HepG2 (cell line): ENCODE measurements at regions not wholly inside any gene's neighbourhood (a gene's known extent, or its start where the extent isn't known, plus 50 kb on each side); places are given as distances from the start of the nearest gene placed in this dataset.

Experiments
- ATAC-seq: fragments of 200-7000 bp; cut with Tn5 transposase; 3 replicates; pipeline ENCODE4 v1.9.1; 2020; ENCODE audit warnings: mild to moderate bottlenecking, moderate library complexity
- BruUV-seq: library from RNA; stranded (reverse); fragments of 400-500 nt; replicated peaks from 2 replicates; lab custom pipeline; 2021; lab: Mats Ljungman, UMichigan
- CTCF ChIA-PET: fragments of 300-600 bp; formaldehyde crosslinking; extraction: SDS; loops from one replicate; lab custom pipeline; 2021; ENCODE audit warnings: low total read pairs, inconsistent platforms, low intra/inter-chr PET ratio; lab: Yijun Ruan, JAX
- POLR2A ChIA-PET: fragments of 350-600 bp; sonication (Branson Sonifier 250); formaldehyde crosslinking; loops from one replicate; lab custom pipeline; 2020; ENCODE audit warnings: antibody characterized with exemption, inconsistent platforms; lab: Yijun Ruan, JAX
- DNase-seq: peaks from one replicate; pipeline ENCODE4 v3.0.0-alpha.2; 2015; ENCODE audit warnings: low spot score
- FAIRE-seq: peaks from 3 replicates; lab custom pipeline; 2011; peaks lifted over from hg19 to GRCh38; lab: Jason Lieb, UNC
- H2AFZ ChIP-seq: one replicate; pipeline ENCODE4 v1.6.1; 2011; ENCODE audit warnings: low read length, inconsistent platforms
- H3K27ac ChIP-seq: fragments of 300-600 bp; 3 replicates; pipeline ENCODE4 v1.8.0; 2011; ENCODE audit warnings: mixed run types, mild to moderate bottlenecking, mixed read lengths, low read length, inconsistent platforms; ENCODE audit not compliant: insufficient read depth; ENCODE audit errors: extremely low read length
- H3K27me3 ChIP-seq, 2 experiments: fragments of 200-600 bp in 1 of 2; 2 replicates in 1 of 2; 3 replicates in 1 of 2; pipeline versions ENCODE4 v1.6.0 to v1.8.0; 2011; ENCODE audit warnings: low read length in 2 of 2, mild to moderate bottlenecking in 2 of 2, moderate library complexity in 2 of 2, inconsistent platforms in 1 of 2; ENCODE audit not compliant: insufficient read depth in 2 of 2, control insufficient read depth in 1 of 2
- H3K36me3 ChIP-seq, 2 experiments: fragments of 200-600 bp in 1 of 2; replicated peaks in 1 of 2; 2 replicates in 1 of 2; 3 replicates in 1 of 2; pipeline versions ENCODE4 v1.5.1 to v1.8.0; 2011; ENCODE audit warnings: low read length in 2 of 2, inconsistent platforms in 1 of 2; ENCODE audit not compliant: insufficient read depth in 2 of 2, control insufficient read depth in 1 of 2
- H3K4me1 ChIP-seq: 2 replicates; pipeline ENCODE4 v1.5.1; 2012; ENCODE audit warnings: low read length, inconsistent platforms; ENCODE audit not compliant: insufficient read depth
- H3K4me2 ChIP-seq: 2 replicates; pipeline ENCODE4 v1.6.0; 2011; ENCODE audit warnings: low read depth, low read length, inconsistent platforms
- H3K4me3 ChIP-seq, 3 experiments: fragments of 200-600 bp in 1 of 3; sonication (generic), shearing (Covaris generic) in 1 of 3; replicated peaks in 1 of 3; 2 replicates each; pipeline ENCODE4 v1.5.1; 2011 to 2016; ENCODE audit warnings: low read length in 3 of 3, inconsistent platforms in 2 of 3, low read depth in 2 of 3, mild to moderate bottlenecking in 2 of 3, control low read depth in 1 of 3, mixed read lengths in 1 of 3; ENCODE audit not compliant: insufficient read depth in 1 of 3
- H3K79me2 ChIP-seq: one replicate; pipeline ENCODE4 v1.6.1; 2011; ENCODE audit warnings: low read length, inconsistent platforms; ENCODE audit not compliant: insufficient read depth
- H3K9ac ChIP-seq: 2 replicates; pipeline ENCODE4 v1.6.0; 2011; ENCODE audit warnings: mild to moderate bottlenecking, low read depth, low read length, inconsistent platforms; ENCODE audit not compliant: insufficient read depth
- H3K9me3 ChIP-seq: 2 replicates; pipeline ENCODE4 v1.5.1; 2012; ENCODE audit warnings: mild to moderate bottlenecking, low read length
- H4K20me1 ChIP-seq: 2 replicates; pipeline ENCODE4 v1.6.0; 2011; ENCODE audit warnings: inconsistent platforms, mild to moderate bottlenecking, low read length, moderate library complexity; ENCODE audit not compliant: insufficient read depth
- HNRNPK ChIP-seq: fragments of 200-400 bp; formaldehyde crosslinking; IDR thresholded peaks from 2 replicates; pipeline ENCODE4 v1.6.1; 2018; ENCODE audit warnings: low read length, low read depth, moderate library complexity, mild to moderate bottlenecking; ENCODE audit not compliant: poor library complexity, severe bottlenecking
- MEF2D ChIP-seq: sonication (generic); formaldehyde crosslinking; IDR thresholded peaks from 2 replicates; pipeline ENCODE4 v1.5.1; 2020; ENCODE audit warnings: mild to moderate bottlenecking, missing genetic modification reagents
- NFATC3 ChIP-seq: sonication (generic); formaldehyde crosslinking; IDR thresholded peaks from 2 replicates; pipeline ENCODE4 v1.5.1; 2020; ENCODE audit warnings: mild to moderate bottlenecking, missing genetic modification reagents
- NFE2L1 ChIP-seq: sonication (generic); formaldehyde crosslinking; IDR thresholded peaks from 2 replicates; pipeline ENCODE4 v1.4.0; 2020; ENCODE audit warnings: missing genetic modification reagents, mild to moderate bottlenecking, borderline replicate concordance
- NFIC ChIP-seq: IDR thresholded peaks from 2 replicates; pipeline ENCODE4 v1.6.1; 2012; ENCODE audit warnings: mild to moderate bottlenecking, low read length, inconsistent platforms
- NKX3-1 ChIP-seq: sonication (generic); formaldehyde crosslinking; IDR thresholded peaks from 2 replicates; pipeline ENCODE4 v1.5.0; 2020; ENCODE audit warnings: missing genetic modification reagents
- RFX5 ChIP-seq: IDR thresholded peaks from 2 replicates; pipeline ENCODE4 v1.6.1; 2011; ENCODE audit warnings: low read depth, low read length, improper control_type of control experiment
- SNAI1 ChIP-seq: sonication (generic); formaldehyde crosslinking; IDR thresholded peaks from 2 replicates; pipeline ENCODE4 v1.5.0; 2020; ENCODE audit warnings: mild to moderate bottlenecking, missing genetic modification reagents, borderline replicate concordance
- TCF7L2 ChIP-seq: IDR thresholded peaks from 2 replicates; pipeline ENCODE4 v1.6.1; 2011; ENCODE audit warnings: mild to moderate bottlenecking, low read depth, low read length, moderate library complexity
- TOE1 ChIP-seq: sonication (generic); formaldehyde crosslinking; IDR thresholded peaks from 2 replicates; pipeline ENCODE4 v1.4.0; 2020; ENCODE audit warnings: mild to moderate bottlenecking, missing genetic modification reagents
- ZNF160 ChIP-seq: sonication (generic); formaldehyde crosslinking; IDR thresholded peaks from 2 replicates; pipeline ENCODE4 v1.8.0; 2022; ENCODE audit warnings: mild to moderate bottlenecking, inconsistent platforms, missing genetic modification reagents
- ZNF235 ChIP-seq: sonication (generic); formaldehyde crosslinking; IDR thresholded peaks from 2 replicates; pipeline ENCODE4 v1.8.1; 2023; ENCODE audit warnings: mild to moderate bottlenecking, missing genetic modification reagents, borderline replicate concordance
- ZNF3 ChIP-seq: IDR thresholded peaks from 2 replicates; pipeline ENCODE4 v1.7.0; 2017; ENCODE audit warnings: inconsistent platforms
- ZNF350 ChIP-seq: sonication (generic); formaldehyde crosslinking; IDR thresholded peaks from 2 replicates; pipeline ENCODE4 v1.4.0; 2020; ENCODE audit warnings: mild to moderate bottlenecking, low read depth, missing genetic modification reagents, borderline replicate concordance
- ZNF432 ChIP-seq: sonication (generic); formaldehyde crosslinking; IDR thresholded peaks from 2 replicates; pipeline ENCODE4 v1.5.0; 2020; ENCODE audit warnings: missing genetic modification reagents, mild to moderate bottlenecking, borderline replicate concordance
- WGBS: methylation state at CpG from one replicate; pipeline ENCODE4 v1.1.6; 2017; ENCODE audit warnings: low lambda C conversion rate; 5-methylcytosine and 5-hydroxymethylcytosine counted together
- in situ Hi-C: cut with HindIII; loops from 2 replicates; pipeline ENCODE4 v1.10.0; 2017; ENCODE audit warnings: low pct_unique_long_range_greater_than_20kb; ENCODE audit not compliant: extremely low pct_ligation_motif_present
- intact Hi-C: fragments of 100-400 bp; cut with micrococcal nuclease; formaldehyde crosslinking; loops from one replicate; pipeline ENCODE4 v1.10.0; 2022; ENCODE audit not compliant: unreplicated experiment
- TF ChIP-seq, protein P1 (sequence below): sonication (generic); formaldehyde crosslinking; IDR thresholded peaks from 2 replicates; pipeline ENCODE4 v1.5.0; 2020; ENCODE audit warnings: missing genetic modification reagents
- TF ChIP-seq, protein P2 (sequence below): sonication (generic); formaldehyde crosslinking; conservative IDR thresholded peaks from 2 replicates; pipeline ENCODE4 v1.8.0; 2022; ENCODE audit warnings: low read depth, missing genetic modification reagents
- TF ChIP-seq, protein P3 (sequence below): sonication (generic); formaldehyde crosslinking; conservative IDR thresholded peaks from 2 replicates; pipeline ENCODE4 v1.5.0; 2020; ENCODE audit warnings: missing genetic modification reagents

DNA sequence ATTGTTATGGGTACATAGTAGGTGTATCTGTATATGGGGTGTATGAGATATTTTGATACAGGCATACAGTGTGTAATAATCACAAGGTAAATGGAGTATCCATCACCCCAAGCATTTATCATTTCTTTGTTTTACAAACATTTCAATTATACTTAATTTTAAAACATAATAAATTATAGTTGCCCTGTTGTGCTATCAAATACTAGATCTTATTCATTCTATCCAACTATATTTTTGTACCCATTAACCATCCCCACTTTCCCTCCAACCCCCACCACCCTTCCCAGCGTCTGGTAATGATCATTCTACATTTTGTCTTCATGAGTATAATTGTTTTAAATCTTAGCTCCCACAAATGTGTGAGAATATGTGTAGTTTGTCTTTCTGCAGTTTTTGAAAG lies 302.6 kb downstream of the FOXG1 start:
- H3K9ac ChIP-seq, result no peak overlapping the region
- in situ Hi-C loops (no loop called here), intact Hi-C loops (no loop called here)
- no peak overlapping the region for H3K4me3 ChIP-seq
- no peaks in the 10 kb centered on the region for H4K20me1 ChIP-seq
- DNase-seq (no peak), ATAC-seq (no peak), FAIRE-seq (no peak)
- ChIA-PET POLR2A (no interaction called here), CTCF (no interaction called here)
- H3K27ac ChIP-seq, result no peak overlapping the region
- no TSS peak for BruUV-seq
- no peak for TF ChIP-seq ZNF235 (CRISPR knock-in tag)
- TF ChIP-seq ZNF3 (CRISPR knock-in tag), result no peak
- TF ChIP-seq HNRNPK, result peak; percentile 91
- no peak for TF ChIP-seq MEF2D (CRISPR knock-in tag)
- TF ChIP-seq ZNF160, result no peak
- TF ChIP-seq, protein P1, sequence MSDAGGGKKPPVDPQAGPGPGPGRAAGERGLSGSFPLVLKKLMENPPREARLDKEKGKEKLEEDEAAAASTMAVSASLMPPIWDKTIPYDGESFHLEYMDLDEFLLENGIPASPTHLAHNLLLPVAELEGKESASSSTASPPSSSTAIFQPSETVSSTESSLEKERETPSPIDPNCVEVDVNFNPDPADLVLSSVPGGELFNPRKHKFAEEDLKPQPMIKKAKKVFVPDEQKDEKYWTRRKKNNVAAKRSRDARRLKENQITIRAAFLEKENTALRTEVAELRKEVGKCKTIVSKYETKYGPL (CRISPR knock-in tag), result no peak
- no peak overlapping the region for H2AFZ ChIP-seq
- no peaks in the 10 kb centered on the region for H3K4me1 ChIP-seq
- H3K36me3 ChIP-seq, result no peaks in the 10 kb centered on the region
- H3K27me3 ChIP-seq, result no peaks in the 10 kb centered on the region
- H3K4me2 ChIP-seq, result no peak overlapping the region
- WGBS, result 1% methylated on average over 1 of the region's 1 CpG
- H3K9me3 ChIP-seq, result peaks cover 81% of the 10 kb centered on the region
- H3K79me2 ChIP-seq, result no peaks in the 10 kb centered on the region

DNA sequence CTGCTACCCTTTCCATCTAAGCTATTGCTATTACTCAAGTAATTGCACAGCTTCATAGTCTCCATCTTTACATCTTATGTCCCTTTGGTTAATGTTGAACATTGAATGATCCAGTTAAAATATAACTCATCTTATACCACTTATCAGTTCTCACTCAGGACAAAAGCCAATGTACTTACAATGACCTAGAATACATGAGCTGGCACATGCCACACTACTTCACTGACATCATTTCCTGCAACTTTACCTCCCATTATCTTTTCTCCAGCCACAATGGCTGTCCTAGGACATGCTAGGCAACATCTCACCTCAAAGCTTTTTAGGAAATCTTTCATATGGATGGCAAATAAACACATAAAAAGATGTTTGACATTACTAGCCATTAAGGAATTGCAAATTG lies 309.2 kb downstream of the FOXG1 start:
- in situ Hi-C loops, result no loop called here
- Histone ChIP-seq H3K4me3 (no peak overlapping the region), H3K27ac (no peak overlapping the region), H3K27me3 (no peaks in the 10 kb centered on the region), H3K9me3 (peaks cover 85% of the 10 kb centered on the region), H3K4me2 (no peak overlapping the region), H2AFZ (no peak overlapping the region), H4K20me1 (no peaks in the 10 kb centered on the region), H3K79me2 (no peaks in the 10 kb centered on the region), H3K9ac (no peak overlapping the region), H3K36me3 (no peaks in the 10 kb centered on the region), H3K4me1 (no peaks in the 10 kb centered on the region)
- POLR2A ChIA-PET, result no interaction called here
- no peak for FAIRE-seq
- intact Hi-C loops, result loop anchor here (2.0 kb wide), 1 partner anchor 1209 kb away; no protein-coding TSS in a partner anchor
- no peak for DNase-seq
- ATAC-seq, result no peak
- CTCF ChIA-PET, result no interaction called here
- no TSS peak for BruUV-seq
- TF ChIP-seq TCF7L2 (no peak), RFX5 (no peak), ZNF350 (no peak), NFATC3 (CRISPR knock-in tag) (no peak), NKX3-1 (CRISPR knock-in tag) (no peak), ZNF432 (CRISPR knock-in tag) (no peak), SNAI1 (CRISPR knock-in tag) (no peak), NFIC (no peak), NFE2L1 (CRISPR knock-in tag) (no peak), TOE1 (CRISPR knock-in tag) (no peak)
- TF ChIP-seq, protein P2, sequence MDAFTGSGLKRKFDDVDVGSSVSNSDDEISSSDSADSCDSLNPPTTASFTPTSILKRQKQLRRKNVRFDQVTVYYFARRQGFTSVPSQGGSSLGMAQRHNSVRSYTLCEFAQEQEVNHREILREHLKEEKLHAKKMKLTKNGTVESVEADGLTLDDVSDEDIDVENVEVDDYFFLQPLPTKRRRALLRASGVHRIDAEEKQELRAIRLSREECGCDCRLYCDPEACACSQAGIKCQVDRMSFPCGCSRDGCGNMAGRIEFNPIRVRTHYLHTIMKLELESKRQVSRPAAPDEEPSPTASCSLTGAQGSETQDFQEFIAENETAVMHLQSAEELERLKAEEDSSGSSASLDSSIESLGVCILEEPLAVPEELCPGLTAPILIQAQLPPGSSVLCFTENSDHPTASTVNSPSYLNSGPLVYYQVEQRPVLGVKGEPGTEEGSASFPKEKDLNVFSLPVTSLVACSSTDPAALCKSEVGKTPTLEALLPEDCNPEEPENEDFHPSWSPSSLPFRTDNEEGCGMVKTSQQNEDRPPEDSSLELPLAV (CRISPR knock-in tag), result no peak
- TF ChIP-seq, protein P3, sequence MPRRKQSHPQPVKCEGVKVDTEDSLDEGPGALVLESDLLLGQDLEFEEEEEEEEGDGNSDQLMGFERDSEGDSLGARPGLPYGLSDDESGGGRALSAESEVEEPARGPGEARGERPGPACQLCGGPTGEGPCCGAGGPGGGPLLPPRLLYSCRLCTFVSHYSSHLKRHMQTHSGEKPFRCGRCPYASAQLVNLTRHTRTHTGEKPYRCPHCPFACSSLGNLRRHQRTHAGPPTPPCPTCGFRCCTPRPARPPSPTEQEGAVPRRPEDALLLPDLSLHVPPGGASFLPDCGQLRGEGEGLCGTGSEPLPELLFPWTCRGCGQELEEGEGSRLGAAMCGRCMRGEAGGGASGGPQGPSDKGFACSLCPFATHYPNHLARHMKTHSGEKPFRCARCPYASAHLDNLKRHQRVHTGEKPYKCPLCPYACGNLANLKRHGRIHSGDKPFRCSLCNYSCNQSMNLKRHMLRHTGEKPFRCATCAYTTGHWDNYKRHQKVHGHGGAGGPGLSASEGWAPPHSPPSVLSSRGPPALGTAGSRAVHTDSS (CRISPR knock-in tag), result no peak
